Ascending aorta (tissue), 2 donors: ENCODE measurements at regions not wholly inside any gene's neighbourhood (a gene's known extent, or its start where the extent isn't known, plus 50 kb on each side); places are given as distances from the start of the nearest gene placed in this dataset.

Source experiments
- DNase-seq, 2 donors: peaks; one replicate each; pipeline ENCODE4 v3.0.0-alpha.2; 2019; ENCODE audit warnings: low spot score in 2 of 2
- H3K27ac ChIP-seq, 2 donors: fragments of 200-600 bp; sonication (generic); one replicate each; pipeline ENCODE4 v1.5.1; 2016 to 2017; ENCODE audit warnings: mild to moderate bottlenecking in 1 of 2
- H3K27me3 ChIP-seq: fragments of 200-600 bp; sonication (generic); one replicate; pipeline ENCODE4 v1.5.1; 2017
- H3K36me3 ChIP-seq, 2 donors: fragments of 200-600 bp; sonication (generic); one replicate each; pipeline ENCODE4 v1.5.1; 2016
- H3K4me1 ChIP-seq, 2 donors: fragments of 200-600 bp; sonication (generic); one replicate each; pipeline ENCODE4 v1.5.1; 2016 to 2017; ENCODE audit warnings: mild to moderate bottlenecking in 1 of 2
- H3K4me3 ChIP-seq, 2 donors: fragments of 200-600 bp; sonication (generic); one replicate each; pipeline ENCODE4 v1.5.1; 2016 to 2017; ENCODE audit warnings: mild to moderate bottlenecking in 1 of 2
- H3K9me3 ChIP-seq, 2 donors: fragments of 200-600 bp; sonication (generic); one replicate each; pipeline ENCODE4 v1.5.1; 2016
- CTCF ChIP-seq, 3 experiments: fragments of 200-600 bp in 2 of 3; fragments of 450-650 bp in 1 of 3; sonication (generic) in 2 of 3; IDR thresholded peaks; one replicate each; pipeline ENCODE4 v1.5.1; 2016 to 2019; ENCODE audit warnings: antibody characterized with exemption in 3 of 3, mild to moderate bottlenecking in 1 of 3, moderate library complexity in 1 of 3
- intact Hi-C: fragments of 100-400 bp; cut with DNase I; formaldehyde crosslinking; loops from one replicate; pipeline ENCODE4 v1.15.1; 2023

GRCh38 chr2:72011791-72012190 lies 135.9 kb downstream of the CYP26B1 start:
- TF ChIP-seq CTCF (IDR thresholded peaks at IDR 0.05): no peak
- H3K9me3 ChIP-seq: no peaks in the 10 kb centered on the region
- DNase-seq: peak in 1 of 2 donors; percentile 35

GRCh38 chr2:72011370-72011689 lies 136.3 kb downstream of the CYP26B1 start:
- H3K4me1 ChIP-seq: no peaks in the 10 kb centered on the region
- H3K4me3 ChIP-seq: no peak overlapping the region
- no peaks in the 10 kb centered on the region for H3K9me3 ChIP-seq
- no peak overlapping the region for H3K27ac ChIP-seq
- H3K36me3 ChIP-seq: no peaks in the 10 kb centered on the region
- intact Hi-C loops: no loop called here
- no peaks in the 10 kb centered on the region for H3K27me3 ChIP-seq
- TF ChIP-seq CTCF (IDR thresholded peaks at IDR 0.05): no peak
- DNase-seq: peak in 1 of 2 donors; percentile 43

More at GRCh38 chr2:72011791-72012190, 135.9 kb downstream of the CYP26B1 start:
- intact Hi-C loops: no loop called here
- Histone ChIP-seq H3K4me3 (no peak overlapping the region), H3K27ac (no peak overlapping the region), H3K4me1 (no peaks in the 10 kb centered on the region), H3K36me3 (no peaks in the 10 kb centered on the region), H3K27me3 (no peaks in the 10 kb centered on the region)

- H3K36me3 ChIP-seq: no peaks in the 10 kb centered on the region
- H3K27me3 ChIP-seq: no peaks in the 10 kb centered on the region
- intact Hi-C loops: no loop called here
- H3K9me3 ChIP-seq: no peaks in the 10 kb centered on the region
- peak in 1 of 2 donors; percentile 25 for DNase-seq
- no peaks in the 10 kb centered on the region for H3K4me1 ChIP-seq
- H3K27ac ChIP-seq: no peak overlapping the region
- TF ChIP-seq CTCF (IDR thresholded peaks at IDR 0.05): no peak
- H3K4me3 ChIP-seq: no peak overlapping the region
Observed at GRCh38 chr2:72010647-72011369, 136.9 kb downstream of the CYP26B1 start.

GRCh38 chr2:72008608-72009007 lies 139.1 kb downstream of the CYP26B1 start:
- intact Hi-C loops: no loop called here
- Histone ChIP-seq H3K9me3 (no peaks in the 10 kb centered on the region), H3K36me3 (no peaks in the 10 kb centered on the region), H3K4me1 (no peaks in the 10 kb centered on the region), H3K4me3 (no peak overlapping the region), H3K27me3 (no peaks in the 10 kb centered on the region), H3K27ac (no peak overlapping the region)
- peak in 1 of 2 donors; percentile 28 for DNase-seq
- no peak for TF ChIP-seq CTCF (IDR thresholded peaks at IDR 0.05)

GRCh38 chr2:72007402-72007801 lies 140.3 kb downstream of the CYP26B1 start:
- Histone ChIP-seq H3K27me3 (no peaks in the 10 kb centered on the region), H3K36me3 (no peaks in the 10 kb centered on the region), H3K4me1 (no peaks in the 10 kb centered on the region), H3K9me3 (no peaks in the 10 kb centered on the region), H3K4me3 (no peak overlapping the region), H3K27ac (no peak overlapping the region)
- DNase-seq: peak in 1 of 2 donors; percentile 42
- TF ChIP-seq CTCF (IDR thresholded peaks at IDR 0.05): no peak
- intact Hi-C loops: no loop called here
